ENCODE measurements at regions not wholly inside any gene's neighbourhood (a gene's known extent, or its start where the extent isn't known, plus 50 kb on each side); places are given as distances from the start of the nearest gene placed in this dataset.

GRCh38 chr3:96071097-96071496 lies 743.3 kb upstream of the EPHA6 start:
- H3K36me3 Mint-ChIP-seq (ENCODE audit: insufficient read depth): no peaks in the 10 kb centered on the region
- H3K4me3 Mint-ChIP-seq (ENCODE audit: low read depth): no peak overlapping the region
- peaks cover 4% of the 10 kb centered on the region for H3K4me1 Mint-ChIP-seq (ENCODE audit: low read depth)
- TF ChIP-seq, protein P1, sequence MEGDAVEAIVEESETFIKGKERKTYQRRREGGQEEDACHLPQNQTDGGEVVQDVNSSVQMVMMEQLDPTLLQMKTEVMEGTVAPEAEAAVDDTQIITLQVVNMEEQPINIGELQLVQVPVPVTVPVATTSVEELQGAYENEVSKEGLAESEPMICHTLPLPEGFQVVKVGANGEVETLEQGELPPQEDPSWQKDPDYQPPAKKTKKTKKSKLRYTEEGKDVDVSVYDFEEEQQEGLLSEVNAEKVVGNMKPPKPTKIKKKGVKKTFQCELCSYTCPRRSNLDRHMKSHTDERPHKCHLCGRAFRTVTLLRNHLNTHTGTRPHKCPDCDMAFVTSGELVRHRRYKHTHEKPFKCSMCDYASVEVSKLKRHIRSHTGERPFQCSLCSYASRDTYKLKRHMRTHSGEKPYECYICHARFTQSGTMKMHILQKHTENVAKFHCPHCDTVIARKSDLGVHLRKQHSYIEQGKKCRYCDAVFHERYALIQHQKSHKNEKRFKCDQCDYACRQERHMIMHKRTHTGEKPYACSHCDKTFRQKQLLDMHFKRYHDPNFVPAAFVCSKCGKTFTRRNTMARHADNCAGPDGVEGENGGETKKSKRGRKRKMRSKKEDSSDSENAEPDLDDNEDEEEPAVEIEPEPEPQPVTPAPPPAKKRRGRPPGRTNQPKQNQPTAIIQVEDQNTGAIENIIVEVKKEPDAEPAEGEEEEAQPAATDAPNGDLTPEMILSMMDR (IDR thresholded peaks at IDR 0.05; ENCODE audit: unreplicated experiment): no peak
- H3K9me3 Mint-ChIP-seq (ENCODE audit: low read depth): no peaks in the 10 kb centered on the region
- no peak for DNase-seq (ENCODE audit: low spot score, unreplicated experiment)
- no peaks in the 10 kb centered on the region for H3K27me3 Mint-ChIP-seq
- no peak overlapping the region for H3K27ac Mint-ChIP-seq

DNA sequence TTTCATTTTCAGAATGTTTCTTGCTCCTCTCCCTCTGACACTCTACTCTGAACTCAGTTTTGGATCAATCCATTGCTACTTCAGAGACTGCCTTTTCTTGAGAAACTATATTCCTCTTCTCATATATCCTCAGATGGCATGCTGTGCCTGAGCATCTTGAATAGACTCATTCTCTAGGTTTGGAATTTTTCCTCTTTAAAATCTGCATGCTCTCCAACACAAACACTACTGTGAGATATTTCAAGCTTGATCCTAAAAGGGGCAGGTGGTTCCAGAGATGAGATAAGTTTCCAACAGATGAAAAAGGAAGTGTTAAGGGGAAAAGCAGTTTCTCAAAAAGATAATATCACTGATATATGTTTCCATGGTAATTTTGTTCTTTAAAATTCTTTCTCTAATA lies 742.2 kb upstream of the EPHA6 start:
- H3K9me3 Mint-ChIP-seq (ENCODE audit: low read depth): no peaks in the 10 kb centered on the region
- no peaks in the 10 kb centered on the region for H3K27me3 Mint-ChIP-seq
- H3K36me3 Mint-ChIP-seq (ENCODE audit: insufficient read depth): no peaks in the 10 kb centered on the region
- peaks cover 4% of the 10 kb centered on the region for H3K4me1 Mint-ChIP-seq (ENCODE audit: low read depth)
- DNase-seq (ENCODE audit: low spot score, unreplicated experiment): no peak
- H3K27ac Mint-ChIP-seq: no peak overlapping the region
- TF ChIP-seq, protein P1 (IDR thresholded peaks at IDR 0.05; ENCODE audit: unreplicated experiment): no peak
- no peak overlapping the region for H3K4me3 Mint-ChIP-seq (ENCODE audit: low read depth)

DNA sequence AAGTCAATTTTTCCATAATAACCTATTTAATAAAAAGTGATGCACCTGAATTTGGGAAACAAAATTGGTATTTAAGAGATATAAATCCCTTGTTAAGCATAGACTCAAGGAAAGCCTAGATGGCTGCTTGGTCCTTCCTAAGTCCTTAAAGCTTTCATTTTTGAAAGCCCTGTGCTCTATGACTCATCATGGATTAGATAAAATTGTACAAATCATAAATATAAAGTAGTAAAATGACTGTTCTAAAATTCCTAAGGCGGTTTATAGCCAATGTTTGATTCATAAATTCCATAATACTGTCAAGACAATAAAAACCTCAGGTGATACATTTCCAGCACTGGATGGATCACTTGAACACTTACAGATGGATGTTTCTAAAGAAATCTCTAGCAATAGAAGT lies 730.8 kb upstream of the EPHA6 start:
- Mint-ChIP-seq H3K27ac (no peak overlapping the region), H3K4me3 (ENCODE audit: low read depth) (no peak overlapping the region), H3K36me3 (ENCODE audit: insufficient read depth) (no peaks in the 10 kb centered on the region), H3K27me3 (no peaks in the 10 kb centered on the region), H3K9me3 (ENCODE audit: low read depth) (peaks cover 11% of the 10 kb centered on the region), H3K4me1 (ENCODE audit: low read depth) (no peaks in the 10 kb centered on the region)
- TF ChIP-seq, protein P1 (IDR thresholded peaks at IDR 0.05; ENCODE audit: unreplicated experiment): no peak
- DNase-seq (ENCODE audit: low spot score, unreplicated experiment): no peak

DNA sequence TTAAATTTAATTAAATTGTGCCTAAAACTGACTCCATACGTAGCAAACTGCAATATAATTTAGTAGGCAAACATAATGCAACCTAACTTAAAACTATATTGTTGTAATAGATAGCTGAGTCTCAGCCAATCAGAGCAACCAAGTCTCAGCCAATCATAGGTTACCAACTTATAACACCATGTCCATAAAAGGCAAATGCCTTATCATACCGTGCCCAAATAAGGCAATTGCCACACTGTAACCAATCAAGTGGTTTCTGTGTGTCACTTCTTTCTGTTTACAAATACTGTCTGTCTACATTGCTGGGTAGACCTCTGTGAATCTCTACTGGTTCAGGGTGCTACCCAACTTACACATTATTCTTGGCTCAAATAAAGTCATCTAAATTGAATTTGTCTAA lies 728.4 kb upstream of the EPHA6 start:
- Mint-ChIP-seq H3K4me3 (ENCODE audit: low read depth) (no peak overlapping the region), H3K9me3 (ENCODE audit: low read depth) (peaks cover 11% of the 10 kb centered on the region), H3K27me3 (no peaks in the 10 kb centered on the region)

DNA sequence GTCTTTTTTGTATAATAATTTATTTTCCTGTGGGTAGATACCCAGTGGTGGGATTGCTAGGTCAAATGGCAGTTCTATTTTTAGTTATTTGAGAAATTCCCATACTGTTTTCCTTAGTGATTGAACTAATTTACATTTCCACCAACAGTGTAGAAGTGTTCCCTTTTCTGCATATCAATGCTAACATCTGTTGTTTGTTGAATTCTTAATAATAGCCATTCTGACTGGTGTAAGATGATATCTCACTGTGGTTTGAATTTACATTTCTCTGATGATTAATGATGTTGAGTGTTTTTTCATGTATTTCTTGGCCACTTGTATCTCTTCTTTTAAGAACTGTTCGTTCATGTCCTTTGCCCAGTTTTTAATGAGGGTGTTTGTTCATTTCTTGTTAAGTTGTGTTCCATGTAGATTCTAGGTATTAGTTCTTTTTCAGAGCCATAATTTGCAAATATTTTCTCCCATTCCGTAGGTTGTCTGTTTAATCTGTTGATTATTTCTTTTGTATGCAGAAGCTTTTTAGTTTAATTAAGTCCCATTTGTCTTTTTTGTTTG lies 713.3 kb upstream of the EPHA6 start:
- Mint-ChIP-seq H3K36me3 (ENCODE audit: insufficient read depth) (no peaks in the 10 kb centered on the region), H3K27me3 (no peaks in the 10 kb centered on the region), H3K9me3 (ENCODE audit: low read depth) (peaks cover 5% of the 10 kb centered on the region), H3K4me3 (ENCODE audit: low read depth) (no peak overlapping the region), H3K27ac (no peak overlapping the region), H3K4me1 (ENCODE audit: low read depth) (no peaks in the 10 kb centered on the region)
- no peak for DNase-seq (ENCODE audit: low spot score, unreplicated experiment)
- TF ChIP-seq, protein P1 (IDR thresholded peaks at IDR 0.05; ENCODE audit: unreplicated experiment): no peak

More for the DNA sequence above, 728.4 kb upstream of the EPHA6 start:
- DNase-seq (ENCODE audit: low spot score, unreplicated experiment): no peak
- Mint-ChIP-seq H3K36me3 (ENCODE audit: insufficient read depth) (no peaks in the 10 kb centered on the region), H3K4me1 (ENCODE audit: low read depth) (no peaks in the 10 kb centered on the region), H3K27ac (no peak overlapping the region)
- TF ChIP-seq, protein P1 (IDR thresholded peaks at IDR 0.05; ENCODE audit: unreplicated experiment): no peak

Measured in progenitor cell of endocrine pancreas (in vitro differentiated cells).